HEK293 (cell line): ENCODE measurements at regions not wholly inside any gene's neighbourhood (a gene's known extent, or its start where the extent isn't known, plus 50 kb on each side); places are given as distances from the start of the nearest gene placed in this dataset.

Source experiments
- CTCF ChIA-PET: fragments of 350-600 bp; formaldehyde crosslinking; extraction: SDS; loops from one replicate; lab custom pipeline; 2021; ENCODE audit warnings: antibody characterized with exemption; lab: Yijun Ruan, JAX
- POLR2A ChIA-PET: fragments of 300-600 bp; formaldehyde crosslinking; extraction: SDS; loops from one replicate; lab custom pipeline; 2020; ENCODE audit warnings: antibody characterized with exemption, inconsistent platforms; lab: Yijun Ruan, JAX
- H3K27ac ChIP-seq: fragments of 200-500 bp; sonication (Bioruptor generic); 2 replicates; pipeline ENCODE4 v1.5.1; 2014; ENCODE audit warnings: low read depth, low read length, control low read depth, inconsistent platforms; ENCODE audit errors: extremely low read depth
- H3K36me3 ChIP-seq, 2 experiments: fragments of 200-500 bp in 1 of 2; sonication (Bioruptor generic) in 1 of 2; 1 replicate in 1 of 2; 2 replicates in 1 of 2; pipeline ENCODE4 v1.5.1; 2014 to 2017; ENCODE audit warnings: inconsistent platforms in 2 of 2, low read length in 2 of 2; ENCODE audit not compliant: control insufficient read depth in 2 of 2, insufficient read depth in 1 of 2
- H3K4me1 ChIP-seq: fragments of 200-500 bp; sonication (Bioruptor generic); 2 replicates; pipeline ENCODE4 v1.5.1; 2014; ENCODE audit warnings: mild to moderate bottlenecking, low read length, inconsistent platforms; ENCODE audit not compliant: control insufficient read depth, insufficient read depth
- H3K4me3 ChIP-seq: 2 replicates; pipeline ENCODE4 v1.5.1; 2011; ENCODE audit warnings: low read depth, mild to moderate bottlenecking, control low read depth, low read length, moderate library complexity
- H3K9me3 ChIP-seq: fragments of 200-500 bp; sonication (Bioruptor generic); 2 replicates; pipeline ENCODE4 v1.5.1; 2014; ENCODE audit warnings: low read depth, low read length, inconsistent platforms; ENCODE audit not compliant: control insufficient read depth, insufficient read depth
- FEZF1 ChIP-seq: fragments of 450-650 bp; formaldehyde crosslinking; IDR thresholded peaks from 2 replicates; pipeline ENCODE4 v1.5.1; 2016; ENCODE audit warnings: missing biosample characterization, missing genetic modification characterization
- GLI2 ChIP-seq: fragments of 450-650 bp; formaldehyde crosslinking; IDR thresholded peaks from 2 replicates; pipeline ENCODE4; 2017; ENCODE audit warnings: missing biosample characterization, missing genetic modification characterization, low read depth, borderline replicate concordance
- HOXA7 ChIP-seq: sonication (generic); formaldehyde crosslinking; IDR thresholded peaks from 2 replicates; pipeline ENCODE4 v1.8.1; 2022; ENCODE audit warnings: missing genetic modification reagents, borderline replicate concordance
- HOXC10 ChIP-seq: sonication (generic); formaldehyde crosslinking; IDR thresholded peaks from 2 replicates; pipeline ENCODE4 v1.8.1; 2023; ENCODE audit warnings: mild to moderate bottlenecking, missing genetic modification reagents
- PRDM1 ChIP-seq: fragments of 450-650 bp; formaldehyde crosslinking; IDR thresholded peaks from 2 replicates; pipeline ENCODE4; 2016; ENCODE audit warnings: missing biosample characterization, missing genetic modification characterization
- SP7 ChIP-seq: fragments of 450-650 bp; formaldehyde crosslinking; IDR thresholded peaks from 2 replicates; pipeline ENCODE4 v1.5.1; 2016; ENCODE audit warnings: missing biosample characterization, missing genetic modification characterization
- ZFHX2 ChIP-seq: fragments of 450-650 bp; formaldehyde crosslinking; conservative IDR thresholded peaks from 2 replicates; pipeline ENCODE4 v1.5.1; 2016; ENCODE audit warnings: missing biosample characterization, missing genetic modification characterization
- ZFP69B ChIP-seq: fragments of 450-650 bp; formaldehyde crosslinking; IDR thresholded peaks from 2 replicates; pipeline ENCODE4 v1.5.1; 2016; ENCODE audit warnings: missing biosample characterization, missing genetic modification characterization
- ZNF114 ChIP-seq: fragments of 450-650 bp; formaldehyde crosslinking; IDR thresholded peaks from 2 replicates; pipeline ENCODE4 v1.5.0; 2017; ENCODE audit warnings: missing biosample characterization, missing genetic modification characterization
- ZNF132 ChIP-seq: fragments of 450-650 bp; formaldehyde crosslinking; IDR thresholded peaks from 2 replicates; pipeline ENCODE4 v1.5.1; 2017; ENCODE audit warnings: missing biosample characterization, missing genetic modification characterization, borderline replicate concordance
- ZNF16 ChIP-seq: fragments of 450-650 bp; formaldehyde crosslinking; IDR thresholded peaks from 2 replicates; pipeline ENCODE4 v1.5.1; 2016; ENCODE audit warnings: low read depth, missing biosample characterization, missing genetic modification characterization
- ZNF174 ChIP-seq: fragments of 450-650 bp; formaldehyde crosslinking; IDR thresholded peaks from 2 replicates; pipeline ENCODE4 v1.5.0; 2017; ENCODE audit warnings: missing biosample characterization, mild to moderate bottlenecking, missing genetic modification characterization
- ZNF211 ChIP-seq: fragments of 450-650 bp; formaldehyde crosslinking; IDR thresholded peaks from 2 replicates; pipeline ENCODE4 v1.5.1; 2016; ENCODE audit warnings: low read depth, missing biosample characterization, missing genetic modification characterization
- ZNF239 ChIP-seq: fragments of 450-650 bp; formaldehyde crosslinking; IDR thresholded peaks from 2 replicates; pipeline ENCODE4 v1.5.1; 2016; ENCODE audit warnings: missing biosample characterization, missing genetic modification characterization
- ZNF521 ChIP-seq: fragments of 450-650 bp; formaldehyde crosslinking; IDR thresholded peaks from 2 replicates; pipeline ENCODE4 v1.5.1; 2017; ENCODE audit warnings: missing biosample characterization, mild to moderate bottlenecking, missing genetic modification characterization
- ZNF549 ChIP-seq: fragments of 450-650 bp; IDR thresholded peaks from 2 replicates; pipeline ENCODE4 v1.5.1; 2018; ENCODE audit warnings: missing biosample characterization, missing genetic modification characterization, mild to moderate bottlenecking, inconsistent platforms, moderate library complexity
- ZNF561 ChIP-seq: fragments of 450-650 bp; IDR thresholded peaks from 2 replicates; pipeline ENCODE4 v1.5.1; 2018; ENCODE audit warnings: missing biosample characterization, missing genetic modification characterization, borderline replicate concordance
- ZNF623 ChIP-seq: fragments of 450-650 bp; formaldehyde crosslinking; IDR thresholded peaks from 2 replicates; pipeline ENCODE4 v1.5.1; 2016; ENCODE audit warnings: missing biosample characterization, missing genetic modification characterization
- ZNF629 ChIP-seq: fragments of 450-650 bp; formaldehyde crosslinking; IDR thresholded peaks from 2 replicates; pipeline ENCODE4 v1.5.1; 2017; ENCODE audit warnings: missing biosample characterization, missing genetic modification characterization
- ZNF658 ChIP-seq: fragments of 450-650 bp; formaldehyde crosslinking; IDR thresholded peaks from 2 replicates; pipeline ENCODE4; 2016; ENCODE audit warnings: missing biosample characterization, missing genetic modification characterization
- ZNF660 ChIP-seq: fragments of 450-650 bp; IDR thresholded peaks from 2 replicates; pipeline ENCODE4 v1.5.1; 2018; ENCODE audit warnings: missing biosample characterization, mild to moderate bottlenecking, missing genetic modification characterization
- TF ChIP-seq, protein P1 (sequence below): fragments of 450-650 bp; formaldehyde crosslinking; IDR thresholded peaks from 2 replicates; pipeline ENCODE4 v1.5.1; 2016; ENCODE audit warnings: missing biosample characterization, missing genetic modification characterization
- TF ChIP-seq, protein P2 (sequence below): fragments of 450-650 bp; formaldehyde crosslinking; IDR thresholded peaks from 2 replicates; pipeline ENCODE4 v1.5.1; 2016; ENCODE audit warnings: missing biosample characterization, missing genetic modification characterization
- TF ChIP-seq, protein P3 (sequence below): fragments of 450-650 bp; formaldehyde crosslinking; IDR thresholded peaks from 2 replicates; pipeline ENCODE4 v1.5.1; 2016; ENCODE audit warnings: missing biosample characterization, missing genetic modification characterization
- TF ChIP-seq, protein P4 (sequence below): fragments of 450-650 bp; formaldehyde crosslinking; IDR thresholded peaks from 2 replicates; pipeline ENCODE4 v1.5.1; 2016; ENCODE audit warnings: missing biosample characterization, missing genetic modification characterization

DNA sequence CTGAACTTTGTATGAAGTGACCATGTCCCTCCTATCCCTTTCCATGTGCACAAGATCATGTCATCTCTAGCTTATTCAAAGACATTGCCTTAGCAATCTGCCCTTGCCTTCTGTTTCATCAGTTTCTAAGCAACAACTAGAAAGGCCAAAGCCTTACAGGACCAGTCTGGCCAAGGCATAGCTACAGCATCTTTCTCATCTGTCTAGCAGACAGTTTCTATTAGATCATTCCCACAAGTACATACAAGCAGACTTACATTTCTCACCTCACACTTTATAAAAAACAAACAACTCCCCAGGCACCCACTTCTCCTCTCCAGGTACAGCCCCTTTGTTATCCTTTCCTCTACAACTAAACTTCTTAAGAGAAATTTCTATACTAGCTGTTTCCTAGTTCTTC, 188.7 kb upstream of the AADAT start:
- CTCF ChIA-PET: interaction anchor here (0.7 to 1.4 kb wide), 2 partner anchors 18 to 567 kb away, joined by 3 to 4 read pairs; no protein-coding TSS in a partner anchor
- POLR2A ChIA-PET: no interaction called here
- H3K4me3 ChIP-seq: no peak overlapping the region

DNA sequence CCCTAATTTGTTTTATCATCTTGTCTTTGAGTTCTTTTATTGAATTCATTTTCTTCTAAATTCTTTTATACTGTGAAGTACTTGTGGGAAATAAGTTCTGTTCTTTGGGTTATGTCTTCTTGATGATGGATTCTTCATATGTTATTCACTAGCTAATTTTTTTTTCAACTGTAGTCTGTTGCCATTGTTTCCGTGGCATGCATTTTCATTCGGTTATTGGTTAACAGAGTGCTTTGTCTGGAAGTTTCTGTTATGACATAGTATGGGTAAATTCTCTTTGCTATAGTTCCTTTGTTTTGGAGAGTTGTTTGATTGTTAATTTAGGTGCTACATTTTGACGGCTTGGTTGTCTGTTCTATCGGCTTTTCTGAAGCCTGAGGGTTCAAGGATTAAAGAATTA, 184.9 kb upstream of the AADAT start:
- H3K9me3 ChIP-seq: no peaks in the 10 kb centered on the region
- TF ChIP-seq, protein P1, sequence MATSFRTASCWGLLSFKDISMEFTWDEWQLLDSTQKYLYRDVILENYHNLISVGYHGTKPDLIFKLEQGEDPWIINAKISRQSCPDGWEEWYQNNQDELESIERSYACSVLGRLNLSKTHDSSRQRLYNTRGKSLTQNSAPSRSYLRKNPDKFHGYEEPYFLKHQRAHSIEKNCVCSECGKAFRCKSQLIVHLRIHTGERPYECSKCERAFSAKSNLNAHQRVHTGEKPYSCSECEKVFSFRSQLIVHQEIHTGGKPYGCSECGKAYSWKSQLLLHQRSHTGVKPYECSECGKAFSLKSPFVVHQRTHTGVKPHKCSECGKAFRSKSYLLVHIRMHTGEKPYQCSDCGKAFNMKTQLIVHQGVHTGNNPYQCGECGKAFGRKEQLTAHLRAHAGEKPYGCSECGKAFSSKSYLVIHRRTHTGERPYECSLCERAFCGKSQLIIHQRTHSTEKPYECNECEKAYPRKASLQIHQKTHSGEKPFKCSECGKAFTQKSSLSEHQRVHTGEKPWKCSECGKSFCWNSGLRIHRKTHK (tag by site-specific recombination): no peak
- no peaks in the 10 kb centered on the region for H3K36me3 ChIP-seq
- H3K4me1 ChIP-seq: no peaks in the 10 kb centered on the region
- CTCF ChIA-PET: no interaction called here
- no peak overlapping the region for H3K4me3 ChIP-seq
- no peak overlapping the region for H3K27ac ChIP-seq
- POLR2A ChIA-PET: no interaction called here

More for the DNA sequence above, 188.7 kb upstream of the AADAT start:
- H3K36me3 ChIP-seq: no peaks in the 10 kb centered on the region
- TF ChIP-seq ZNF211 (tag by site-specific recombination) (no peak), ZNF521 (tag by site-specific recombination) (no peak), ZNF660 (tag by site-specific recombination) (no peak), ZNF16 (no peak), ZFHX2 (tag by site-specific recombination) (no peak), ZNF549 (no peak), ZFP69B (tag by site-specific recombination) (no peak), PRDM1 (tag by site-specific recombination) (no peak), ZNF114 (no peak), ZNF623 (tag by site-specific recombination) (no peak), SP7 (tag by site-specific recombination) (no peak), ZNF561 (no peak), GLI2 (no peak)
- TF ChIP-seq, protein P2, sequence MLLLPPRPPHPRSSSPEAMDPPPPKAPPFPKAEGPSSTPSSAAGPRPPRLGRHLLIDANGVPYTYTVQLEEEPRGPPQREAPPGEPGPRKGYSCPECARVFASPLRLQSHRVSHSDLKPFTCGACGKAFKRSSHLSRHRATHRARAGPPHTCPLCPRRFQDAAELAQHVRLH: no peak
- TF ChIP-seq, protein P3, sequence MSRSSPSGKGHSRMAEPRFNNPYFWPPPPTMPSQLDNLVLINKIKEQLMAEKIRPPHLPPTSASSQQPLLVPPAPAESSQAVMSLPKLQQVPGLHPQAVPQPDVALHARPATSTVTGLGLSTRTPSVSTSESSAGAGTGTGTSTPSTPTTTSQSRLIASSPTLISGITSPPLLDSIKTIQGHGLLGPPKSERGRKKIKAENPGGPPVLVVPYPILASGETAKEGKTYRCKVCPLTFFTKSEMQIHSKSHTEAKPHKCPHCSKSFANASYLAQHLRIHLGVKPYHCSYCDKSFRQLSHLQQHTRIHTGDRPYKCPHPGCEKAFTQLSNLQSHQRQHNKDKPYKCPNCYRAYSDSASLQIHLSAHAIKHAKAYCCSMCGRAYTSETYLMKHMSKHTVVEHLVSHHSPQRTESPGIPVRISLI (tag by site-specific recombination): no peak
- TF ChIP-seq, protein P4, sequence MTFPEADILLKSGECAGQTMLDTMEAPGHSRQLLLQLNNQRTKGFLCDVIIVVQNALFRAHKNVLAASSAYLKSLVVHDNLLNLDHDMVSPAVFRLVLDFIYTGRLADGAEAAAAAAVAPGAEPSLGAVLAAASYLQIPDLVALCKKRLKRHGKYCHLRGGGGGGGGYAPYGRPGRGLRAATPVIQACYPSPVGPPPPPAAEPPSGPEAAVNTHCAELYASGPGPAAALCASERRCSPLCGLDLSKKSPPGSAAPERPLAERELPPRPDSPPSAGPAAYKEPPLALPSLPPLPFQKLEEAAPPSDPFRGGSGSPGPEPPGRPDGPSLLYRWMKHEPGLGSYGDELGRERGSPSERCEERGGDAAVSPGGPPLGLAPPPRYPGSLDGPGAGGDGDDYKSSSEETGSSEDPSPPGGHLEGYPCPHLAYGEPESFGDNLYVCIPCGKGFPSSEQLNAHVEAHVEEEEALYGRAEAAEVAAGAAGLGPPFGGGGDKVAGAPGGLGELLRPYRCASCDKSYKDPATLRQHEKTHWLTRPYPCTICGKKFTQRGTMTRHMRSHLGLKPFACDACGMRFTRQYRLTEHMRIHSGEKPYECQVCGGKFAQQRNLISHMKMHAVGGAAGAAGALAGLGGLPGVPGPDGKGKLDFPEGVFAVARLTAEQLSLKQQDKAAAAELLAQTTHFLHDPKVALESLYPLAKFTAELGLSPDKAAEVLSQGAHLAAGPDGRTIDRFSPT (tag by site-specific recombination): no peak
- H3K27ac ChIP-seq: no peak overlapping the region
- H3K9me3 ChIP-seq: no peaks in the 10 kb centered on the region
- no peaks in the 10 kb centered on the region for H3K4me1 ChIP-seq

DNA sequence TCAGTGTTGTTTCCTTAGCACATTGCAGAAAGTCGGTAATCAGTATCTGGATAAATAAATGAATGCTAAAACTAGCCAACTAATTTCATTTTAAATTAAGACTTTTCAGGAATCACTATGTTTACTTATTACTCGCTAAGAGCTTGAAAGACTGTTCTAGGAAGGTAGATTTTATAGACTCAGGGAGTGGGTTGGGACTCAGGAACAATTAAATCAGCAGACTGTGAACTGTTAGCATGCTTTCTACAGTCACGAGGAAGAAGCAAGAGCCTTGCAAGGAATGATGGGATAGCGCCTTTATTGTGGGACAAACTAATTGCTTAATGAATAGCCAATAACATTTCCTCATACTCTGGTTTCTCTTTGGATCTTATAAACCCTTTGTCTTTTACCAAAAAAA, 183.2 kb upstream of the AADAT start:
- Histone ChIP-seq H3K36me3 (no peaks in the 10 kb centered on the region), H3K4me1 (no peaks in the 10 kb centered on the region), H3K4me3 (no peak overlapping the region), H3K27ac (no peak overlapping the region), H3K9me3 (no peaks in the 10 kb centered on the region)
- TF ChIP-seq HOXC10 (CRISPR knock-in tag) (no peak), FEZF1 (tag by site-specific recombination) (no peak), ZNF629 (tag by site-specific recombination) (no peak), ZNF174 (no peak), ZNF132 (tag by site-specific recombination) (no peak), ZNF521 (tag by site-specific recombination) (no peak), ZNF239 (tag by site-specific recombination) (no peak), ZNF658 (tag by site-specific recombination) (no peak), HOXA7 (CRISPR knock-in tag) (no peak)
- ChIA-PET POLR2A (no interaction called here), CTCF (interaction anchor here (4.0 kb wide), 1 partner anchor 13 kb away, joined by 24 read pairs; no protein-coding TSS in a partner anchor)
